KMS-11 (cell line): ENCODE measurements at regions not wholly inside any gene's neighbourhood (a gene's known extent, or its start where the extent isn't known, plus 50 kb on each side); places are given as distances from the start of the nearest gene placed in this dataset.

Experiments used
- H2AFZ ChIP-seq: fragments of 200-600 bp; sonication (generic); 2 replicates; pipeline ENCODE4 v1.6.1; 2016; ENCODE audit warnings: antibody characterized with exemption, mixed run types, low read depth
- H3K27ac ChIP-seq: fragments of 200-600 bp; sonication (generic); 2 replicates; pipeline ENCODE4 v1.6.1; 2016; ENCODE audit warnings: mild to moderate bottlenecking, mixed run types
- H3K27me3 ChIP-seq: fragments of 200-600 bp; sonication (generic); 2 replicates; pipeline ENCODE4 v1.6.1; 2017; ENCODE audit warnings: mild to moderate bottlenecking, low read depth, mixed run types, moderate library complexity; ENCODE audit not compliant: insufficient read depth
- H3K36me3 ChIP-seq: fragments of 200-600 bp; sonication (generic); 2 replicates; pipeline ENCODE4 v1.6.1; 2017; ENCODE audit warnings: mild to moderate bottlenecking, mixed run types; ENCODE audit not compliant: insufficient read depth
- H3K4me1 ChIP-seq: fragments of 200-600 bp; sonication (generic); 2 replicates; pipeline ENCODE4 v1.6.1; 2016; ENCODE audit warnings: mild to moderate bottlenecking, low read depth, mixed run types; ENCODE audit not compliant: poor library complexity, severe bottlenecking
- H3K4me2 ChIP-seq: fragments of 200-600 bp; sonication (generic); 2 replicates; pipeline ENCODE4 v1.7.0; 2016; ENCODE audit warnings: mild to moderate bottlenecking, mixed run types
- H3K4me3 ChIP-seq: fragments of 200-600 bp; sonication (generic); IDR thresholded peaks from 2 replicates; pipeline ENCODE4 v1.6.1; 2017; ENCODE audit warnings: low read depth, low read length, mixed read lengths; ENCODE audit not compliant: insufficient read depth
- H3K79me2 ChIP-seq: fragments of 200-600 bp; sonication (generic); 2 replicates; pipeline ENCODE4 v1.6.1; 2016; ENCODE audit warnings: low read depth, mixed run types; ENCODE audit not compliant: insufficient read depth
- H3K9ac ChIP-seq: fragments of 200-600 bp; sonication (generic); 2 replicates; pipeline ENCODE4 v1.6.1; 2016; ENCODE audit warnings: mild to moderate bottlenecking, mixed run types
- H4K20me1 ChIP-seq: fragments of 200-600 bp; sonication (generic); 2 replicates; pipeline ENCODE4 v1.6.1; 2016; ENCODE audit warnings: mild to moderate bottlenecking, mixed run types; ENCODE audit not compliant: insufficient read depth
- TF ChIP-seq, protein P1 (sequence below): fragments of 200-600 bp; sonication (generic); conservative IDR thresholded peaks from 2 replicates; pipeline ENCODE4 v1.6.1; 2017; ENCODE audit warnings: low read depth, mild to moderate bottlenecking, antibody characterized with exemption, low read length, moderate library complexity, mixed read lengths

DNA sequence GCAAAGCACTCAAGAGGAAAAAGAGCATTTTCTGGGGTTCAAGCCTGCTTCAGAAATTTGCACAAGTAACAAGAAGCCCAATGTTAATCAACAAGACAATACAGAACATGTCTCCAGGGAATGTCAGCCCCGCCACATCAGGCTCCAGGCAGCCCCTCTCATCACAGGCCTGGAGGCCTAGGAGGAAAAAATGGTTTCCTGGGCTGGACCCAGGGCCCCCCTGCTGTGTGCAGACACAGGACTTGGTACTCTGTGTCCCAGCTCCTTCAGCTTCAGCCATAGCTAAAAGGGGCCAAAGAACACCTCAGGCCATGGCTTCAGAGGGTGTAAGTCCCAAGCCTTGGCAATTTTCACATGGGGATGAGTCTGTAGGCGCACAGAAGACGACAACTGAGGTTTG, 802.9 kb upstream of the KLHL29 start:
- Histone ChIP-seq H3K9ac (no peak overlapping the region), H3K36me3 (no peaks in the 10 kb centered on the region), H3K4me2 (no peak overlapping the region), H4K20me1 (no peaks in the 10 kb centered on the region), H3K79me2 (no peaks in the 10 kb centered on the region), H3K27me3 (no peaks in the 10 kb centered on the region), H3K27ac (no peak overlapping the region), H3K4me1 (no peaks in the 10 kb centered on the region), H2AFZ (no peak overlapping the region), H3K4me3 (no peak overlapping the region)
- TF ChIP-seq, protein P1, sequence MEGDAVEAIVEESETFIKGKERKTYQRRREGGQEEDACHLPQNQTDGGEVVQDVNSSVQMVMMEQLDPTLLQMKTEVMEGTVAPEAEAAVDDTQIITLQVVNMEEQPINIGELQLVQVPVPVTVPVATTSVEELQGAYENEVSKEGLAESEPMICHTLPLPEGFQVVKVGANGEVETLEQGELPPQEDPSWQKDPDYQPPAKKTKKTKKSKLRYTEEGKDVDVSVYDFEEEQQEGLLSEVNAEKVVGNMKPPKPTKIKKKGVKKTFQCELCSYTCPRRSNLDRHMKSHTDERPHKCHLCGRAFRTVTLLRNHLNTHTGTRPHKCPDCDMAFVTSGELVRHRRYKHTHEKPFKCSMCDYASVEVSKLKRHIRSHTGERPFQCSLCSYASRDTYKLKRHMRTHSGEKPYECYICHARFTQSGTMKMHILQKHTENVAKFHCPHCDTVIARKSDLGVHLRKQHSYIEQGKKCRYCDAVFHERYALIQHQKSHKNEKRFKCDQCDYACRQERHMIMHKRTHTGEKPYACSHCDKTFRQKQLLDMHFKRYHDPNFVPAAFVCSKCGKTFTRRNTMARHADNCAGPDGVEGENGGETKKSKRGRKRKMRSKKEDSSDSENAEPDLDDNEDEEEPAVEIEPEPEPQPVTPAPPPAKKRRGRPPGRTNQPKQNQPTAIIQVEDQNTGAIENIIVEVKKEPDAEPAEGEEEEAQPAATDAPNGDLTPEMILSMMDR: no peak

DNA sequence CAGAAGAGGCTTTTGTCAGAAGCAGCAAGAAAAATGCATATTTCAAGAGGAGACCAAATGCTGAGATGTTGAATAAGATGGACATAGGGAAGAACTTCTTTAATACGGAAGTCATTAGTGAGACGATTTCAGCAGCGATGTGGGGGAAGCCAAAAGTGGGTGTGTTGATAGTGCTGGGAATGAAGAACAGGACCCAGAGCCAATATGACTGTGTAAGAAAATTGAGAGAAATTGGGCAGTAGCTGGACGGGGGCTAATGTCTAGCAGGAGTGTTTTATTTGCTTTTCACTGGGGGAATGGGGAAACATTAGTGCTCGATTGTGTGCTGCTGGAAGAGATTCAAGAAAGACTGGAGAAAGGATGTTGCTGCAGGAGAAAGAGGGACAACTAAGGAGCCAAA, 788.7 kb upstream of the KLHL29 start:
- no peaks in the 10 kb centered on the region for H4K20me1 ChIP-seq
- H3K27ac ChIP-seq: no peak overlapping the region
- no peaks in the 10 kb centered on the region for H3K27me3 ChIP-seq
- no peak overlapping the region for H3K4me3 ChIP-seq
- no peaks in the 10 kb centered on the region for H3K79me2 ChIP-seq
- H3K4me2 ChIP-seq: no peak overlapping the region
- H3K36me3 ChIP-seq: no peaks in the 10 kb centered on the region
- H3K9ac ChIP-seq: no peak overlapping the region
- H3K4me1 ChIP-seq: no peaks in the 10 kb centered on the region
- H2AFZ ChIP-seq: no peak overlapping the region
- TF ChIP-seq, protein P1: no peak

DNA sequence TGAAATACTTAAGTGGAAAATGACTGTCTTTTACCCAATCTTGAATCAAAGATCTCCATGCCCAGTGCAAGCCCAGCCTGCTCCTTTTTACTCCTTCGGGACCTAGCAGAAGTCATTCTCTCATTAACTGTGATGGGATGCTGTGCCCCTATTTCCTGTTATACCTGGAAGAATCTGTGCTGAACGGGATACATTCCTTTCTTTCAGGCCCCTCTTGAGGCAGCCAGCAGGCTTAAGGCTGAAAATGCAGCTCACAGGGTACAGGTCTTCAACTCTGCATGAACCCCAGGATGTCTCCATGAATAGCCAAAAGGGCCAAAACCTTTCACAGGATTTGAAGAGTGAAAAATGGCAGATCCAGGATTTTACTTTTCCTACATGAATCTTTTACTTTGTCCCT, 784.8 kb upstream of the KLHL29 start:
- TF ChIP-seq, protein P1: no peak
- H2AFZ ChIP-seq: no peak overlapping the region
- H3K36me3 ChIP-seq: no peaks in the 10 kb centered on the region

DNA sequence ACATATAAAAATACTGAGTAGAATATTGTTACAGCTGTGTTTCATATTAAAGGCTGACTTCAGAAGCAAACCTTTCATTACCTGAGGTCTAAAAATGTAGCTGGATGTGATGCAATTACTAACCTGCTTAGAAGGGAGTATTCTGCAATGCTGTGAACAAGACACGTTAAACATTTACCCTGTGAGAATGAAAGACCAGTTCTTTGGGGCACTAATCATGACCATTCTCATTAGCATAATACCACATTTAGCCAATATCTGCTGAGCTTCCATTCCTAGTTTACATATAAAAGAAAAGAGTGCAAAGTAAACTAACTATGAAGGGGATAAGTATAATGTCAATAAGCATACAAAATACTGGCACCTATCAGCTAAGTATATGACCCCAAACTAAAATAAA, 784.0 kb upstream of the KLHL29 start:
- H3K36me3 ChIP-seq: no peaks in the 10 kb centered on the region
- H3K4me3 ChIP-seq: no peak overlapping the region
- H3K9ac ChIP-seq: no peak overlapping the region
- H3K79me2 ChIP-seq: no peaks in the 10 kb centered on the region
- no peak overlapping the region for H2AFZ ChIP-seq
- H3K27ac ChIP-seq: no peak overlapping the region
- H4K20me1 ChIP-seq: no peaks in the 10 kb centered on the region
- no peaks in the 10 kb centered on the region for H3K4me1 ChIP-seq
- TF ChIP-seq, protein P1: no peak
- no peaks in the 10 kb centered on the region for H3K27me3 ChIP-seq
- no peak overlapping the region for H3K4me2 ChIP-seq

More for the DNA sequence above, 784.8 kb upstream of the KLHL29 start:
- Histone ChIP-seq H3K4me1 (no peaks in the 10 kb centered on the region), H3K4me2 (no peak overlapping the region), H3K27ac (no peak overlapping the region), H4K20me1 (no peaks in the 10 kb centered on the region), H3K9ac (no peak overlapping the region), H3K79me2 (no peaks in the 10 kb centered on the region), H3K4me3 (no peak overlapping the region), H3K27me3 (no peaks in the 10 kb centered on the region)
